Keratinocyte (primary cell): ENCODE measurements at regions not wholly inside any gene's neighbourhood (a gene's known extent, or its start where the extent isn't known, plus 50 kb on each side); places are given as distances from the start of the nearest gene placed in this dataset.

Experiments used
- EZH2 ChIP-seq: IDR thresholded peaks from one replicate; pipeline ENCODE4 v1.6.1; 2012; ENCODE audit warnings: inconsistent platforms, mild to moderate bottlenecking, low read length, moderate library complexity
- TF ChIP-seq, protein P1 (sequence below), 3 experiments: IDR thresholded peaks in 1 of 3; conservative IDR thresholded peaks in 1 of 3; optimal IDR thresholded peaks in 1 of 3; 2 replicates in 2 of 3; 3 replicates in 1 of 3; pipeline versions ENCODE3 to v1.5.1; 2011; ENCODE audit warnings: low read length in 3 of 3, mild to moderate bottlenecking in 3 of 3, moderate library complexity in 2 of 3, control low read depth in 1 of 3, inconsistent platforms in 1 of 3; ENCODE audit not compliant: insufficient read depth in 2 of 3; ENCODE audit errors: extremely low read depth in 1 of 3

DNA sequence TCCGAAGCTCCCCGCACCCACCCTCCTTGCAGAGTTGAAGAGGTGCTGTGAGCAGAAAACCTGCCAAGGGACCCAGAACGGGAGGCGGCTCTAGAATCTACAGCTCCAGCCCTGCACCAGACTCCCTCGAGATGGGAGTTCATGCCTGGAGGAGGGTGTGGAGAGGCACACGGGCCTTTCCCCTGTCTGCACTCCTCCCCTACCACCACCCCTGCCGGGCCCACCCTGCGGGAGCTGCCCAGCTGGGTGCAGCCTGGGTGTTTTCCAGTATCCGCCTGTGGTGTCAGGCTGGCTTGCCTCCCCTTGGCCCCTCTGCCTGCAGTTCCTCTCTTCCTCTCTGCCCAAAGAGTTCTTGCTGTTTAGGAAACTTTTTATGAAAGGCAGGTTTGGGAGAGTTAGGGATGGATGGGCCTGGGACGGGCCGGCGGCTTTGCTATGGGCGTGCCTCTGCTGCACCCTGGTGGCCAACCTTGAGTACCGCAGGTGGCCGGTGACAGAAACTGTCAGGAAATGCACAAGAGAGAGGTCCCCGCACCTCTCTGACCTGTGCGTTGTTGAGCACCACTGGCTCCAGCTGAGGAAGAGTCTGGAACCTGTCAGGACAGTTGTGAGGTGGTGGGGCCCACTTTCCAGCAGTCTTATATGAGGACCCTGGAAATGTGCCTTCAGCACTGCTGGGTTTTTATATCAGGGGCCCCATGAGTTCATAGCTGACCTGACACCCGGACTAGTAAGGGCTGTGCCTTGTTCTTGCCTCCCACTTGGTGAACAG is 354.1 kb downstream of the SEC14L1 start:
- TF ChIP-seq, protein P1, sequence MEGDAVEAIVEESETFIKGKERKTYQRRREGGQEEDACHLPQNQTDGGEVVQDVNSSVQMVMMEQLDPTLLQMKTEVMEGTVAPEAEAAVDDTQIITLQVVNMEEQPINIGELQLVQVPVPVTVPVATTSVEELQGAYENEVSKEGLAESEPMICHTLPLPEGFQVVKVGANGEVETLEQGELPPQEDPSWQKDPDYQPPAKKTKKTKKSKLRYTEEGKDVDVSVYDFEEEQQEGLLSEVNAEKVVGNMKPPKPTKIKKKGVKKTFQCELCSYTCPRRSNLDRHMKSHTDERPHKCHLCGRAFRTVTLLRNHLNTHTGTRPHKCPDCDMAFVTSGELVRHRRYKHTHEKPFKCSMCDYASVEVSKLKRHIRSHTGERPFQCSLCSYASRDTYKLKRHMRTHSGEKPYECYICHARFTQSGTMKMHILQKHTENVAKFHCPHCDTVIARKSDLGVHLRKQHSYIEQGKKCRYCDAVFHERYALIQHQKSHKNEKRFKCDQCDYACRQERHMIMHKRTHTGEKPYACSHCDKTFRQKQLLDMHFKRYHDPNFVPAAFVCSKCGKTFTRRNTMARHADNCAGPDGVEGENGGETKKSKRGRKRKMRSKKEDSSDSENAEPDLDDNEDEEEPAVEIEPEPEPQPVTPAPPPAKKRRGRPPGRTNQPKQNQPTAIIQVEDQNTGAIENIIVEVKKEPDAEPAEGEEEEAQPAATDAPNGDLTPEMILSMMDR (optimal IDR thresholded peaks at IDR 0.05 in 1 of 3, IDR thresholded peaks at IDR 0.05 in 1 of 3, conservative IDR thresholded peaks at IDR 0.05 in 1 of 3; ENCODE audit: extremely low read depth in 1 of 3, insufficient read depth in 2 of 3, low read length in 3 of 3), result peak; percentile 83 to 94 (median 92)
- TF ChIP-seq EZH2, result no peak
